Stimulated activated CD4-positive, alpha-beta T cell treated with anti-CD3 and anti-CD28 coated beads, Interleukin-2, amount 100 ng/mL, for 48 hours (primary cell): ENCODE measurements at regions not wholly inside any gene's neighbourhood (a gene's known extent, or its start where the extent isn't known, plus 50 kb on each side); places are given as distances from the start of the nearest gene placed in this dataset.
"Not testable (repeated sequence)": the region's sequence is repeated elsewhere in the genome, so short reads cannot be mapped to it uniquely, and the experiment has no call there.

ENCODE experiments used
- DNase-seq, 2 donors: peaks; one replicate each; pipeline ENCODE4 v3.0.0-alpha.2; 2020

DNA sequence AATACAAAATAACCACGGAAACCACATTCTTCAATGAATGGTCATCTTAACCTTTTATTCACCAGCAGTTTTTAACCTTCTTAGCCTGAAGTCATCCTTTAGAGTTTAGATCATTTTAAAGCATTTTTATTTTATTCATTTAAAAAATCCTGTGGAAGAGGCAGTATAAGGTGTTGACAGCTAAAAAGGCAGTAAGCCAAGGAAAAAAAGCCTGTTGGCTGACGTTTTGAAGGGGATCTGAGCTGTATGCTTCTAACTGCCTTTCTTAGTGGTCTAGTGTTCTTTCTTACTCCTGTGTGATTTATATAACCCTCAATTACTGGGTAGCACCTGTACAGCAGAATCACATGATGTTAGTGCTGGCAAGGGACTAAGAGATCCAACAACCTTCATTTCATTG is 438.3 kb upstream of the SEL1L start:
- no peak for DNase-seq

GRCh38 chr14:81972601-81973000 is 438.9 kb upstream of the SEL1L start:
- no peak for DNase-seq

GRCh38 chr14:81974543-81974942 is 440.9 kb upstream of the SEL1L start:
- no peak for DNase-seq

DNA sequence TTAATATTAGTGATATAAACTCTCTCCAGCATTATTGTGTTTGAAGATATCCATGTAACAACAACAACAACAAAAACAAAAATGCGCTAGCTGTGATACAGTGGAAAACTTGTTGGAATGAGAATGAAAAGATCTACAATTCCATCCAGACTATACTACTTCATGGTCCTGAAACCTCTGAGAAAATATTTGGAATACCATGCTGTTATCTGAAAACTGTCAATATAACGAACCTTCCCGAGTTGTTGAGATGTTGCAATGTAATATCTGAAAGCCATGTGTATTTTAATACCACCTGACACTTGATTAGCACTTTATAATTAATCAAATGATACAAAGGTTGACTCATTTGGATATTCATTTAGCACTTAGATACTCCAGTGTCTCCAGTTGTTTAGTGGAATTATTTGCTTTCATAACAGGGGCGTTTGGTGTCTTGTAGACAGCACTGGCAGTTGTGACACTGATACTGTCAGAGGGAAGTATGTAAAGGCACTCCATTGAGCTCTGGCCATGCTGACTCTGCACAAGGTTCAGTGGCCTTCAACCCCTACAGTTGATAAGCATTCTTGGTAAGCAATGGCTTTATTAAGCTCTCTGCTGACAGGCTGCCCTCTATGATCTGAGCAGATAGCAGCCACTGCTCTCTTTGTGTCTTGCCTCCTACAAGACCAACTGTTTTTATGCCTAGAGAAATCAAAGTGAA is 447.1 kb upstream of the SEL1L start:
- DNase-seq = no peak

DNA sequence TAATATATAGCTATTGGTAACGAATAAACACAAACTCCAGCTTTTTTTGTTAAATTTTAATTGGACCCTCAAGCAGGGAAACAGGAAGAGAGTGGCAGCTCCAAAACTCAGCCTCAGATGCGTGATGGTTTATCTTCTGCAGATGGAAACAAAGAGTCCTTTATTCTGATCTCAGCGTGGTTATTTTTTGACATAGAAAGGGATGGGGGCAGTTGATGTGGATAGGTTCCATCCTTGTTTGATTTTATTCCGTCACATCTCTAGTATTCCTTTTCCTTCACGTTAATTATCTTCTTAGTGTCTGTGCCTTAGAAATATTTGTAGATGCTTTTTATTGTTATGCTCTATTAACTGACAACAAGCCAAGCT is 447.6 kb upstream of the SEL1L start:
- DNase-seq = no peak

GRCh38 chr14:81982046-81982445 is 448.4 kb upstream of the SEL1L start:
- DNase-seq = no peak

DNA sequence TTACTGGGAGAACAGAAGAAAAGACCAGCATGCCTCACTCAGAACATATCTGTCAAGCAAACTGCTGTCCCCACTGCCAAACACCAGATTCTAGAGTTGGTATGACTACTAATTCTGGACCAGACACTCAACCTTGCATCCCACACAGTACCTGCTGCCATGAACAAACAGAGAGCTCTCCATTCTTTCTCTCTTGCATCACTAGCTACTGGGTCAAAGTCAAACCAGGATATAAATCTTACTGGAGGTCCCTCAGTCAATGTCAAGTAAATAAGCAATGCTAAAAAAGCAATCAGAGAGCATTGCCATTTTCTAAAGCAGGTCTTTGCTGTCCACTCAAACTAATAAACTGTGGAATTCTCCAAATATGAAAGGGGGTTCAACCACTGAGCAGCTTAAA is 452.4 kb upstream of the SEL1L start:
- no peak for DNase-seq

DNA sequence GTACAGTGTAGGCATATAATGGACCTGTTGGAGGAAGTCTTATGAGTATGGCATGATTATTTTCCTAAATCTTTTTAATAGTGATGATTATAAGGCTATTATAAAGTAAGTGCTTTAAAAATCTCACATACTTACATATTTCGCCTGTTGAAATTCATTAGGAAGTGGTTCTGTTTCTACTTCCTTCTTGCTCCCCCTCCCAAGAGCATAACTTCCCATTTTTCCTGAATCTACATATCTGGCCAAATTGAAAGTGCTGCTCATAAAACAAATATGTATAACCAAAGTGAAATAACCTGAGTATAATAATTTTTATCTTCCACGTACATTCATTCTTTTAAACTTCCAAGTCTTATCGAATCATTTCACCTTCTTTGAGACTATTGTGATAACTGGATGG is 455.6 kb upstream of the SEL1L start:
- no peak for DNase-seq

- DNase-seq = peak; percentile 36 to 39
Measured at GRCh38 chr14:81990312-81990761, 456.7 kb upstream of the SEL1L start.

DNA sequence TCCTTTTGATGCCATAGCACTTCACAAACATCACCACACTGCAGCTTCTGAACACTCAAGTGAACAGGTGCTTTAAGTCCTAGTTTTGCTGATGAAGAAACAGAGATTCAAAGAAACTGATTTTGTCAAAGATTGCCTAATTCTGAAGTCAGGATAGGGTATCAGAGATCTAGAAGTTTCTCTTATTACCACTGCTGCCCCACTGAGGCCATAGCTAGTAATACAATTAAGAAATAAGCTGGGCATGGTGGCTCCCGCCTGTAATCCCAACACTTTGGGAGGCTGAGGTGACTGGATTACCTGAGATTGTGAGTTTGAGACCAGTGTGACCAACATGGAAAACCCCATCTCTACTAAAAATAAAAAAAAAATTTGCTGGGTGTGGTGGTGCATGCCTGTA is 458.3 kb upstream of the SEL1L start:
- no peak for DNase-seq

DNA sequence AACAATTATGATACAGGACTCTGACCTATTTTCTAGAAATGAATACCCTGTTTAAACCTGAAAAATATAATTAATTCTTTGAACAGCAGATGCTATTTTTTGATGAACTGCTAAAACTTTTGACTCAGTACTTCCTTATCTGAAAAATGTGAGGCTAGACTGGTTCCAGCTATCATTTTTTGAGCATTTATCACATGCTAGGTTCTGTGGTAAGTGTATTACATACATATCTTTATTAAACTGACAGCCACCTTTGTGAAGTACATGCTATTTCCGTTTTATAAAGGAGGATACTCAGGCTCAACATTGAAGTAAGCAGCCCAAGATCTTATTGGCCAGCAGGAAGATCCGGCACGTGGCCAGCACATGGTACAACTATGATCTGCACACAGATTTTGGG is 459.8 kb upstream of the SEL1L start:
- DNase-seq = no peak

DNA sequence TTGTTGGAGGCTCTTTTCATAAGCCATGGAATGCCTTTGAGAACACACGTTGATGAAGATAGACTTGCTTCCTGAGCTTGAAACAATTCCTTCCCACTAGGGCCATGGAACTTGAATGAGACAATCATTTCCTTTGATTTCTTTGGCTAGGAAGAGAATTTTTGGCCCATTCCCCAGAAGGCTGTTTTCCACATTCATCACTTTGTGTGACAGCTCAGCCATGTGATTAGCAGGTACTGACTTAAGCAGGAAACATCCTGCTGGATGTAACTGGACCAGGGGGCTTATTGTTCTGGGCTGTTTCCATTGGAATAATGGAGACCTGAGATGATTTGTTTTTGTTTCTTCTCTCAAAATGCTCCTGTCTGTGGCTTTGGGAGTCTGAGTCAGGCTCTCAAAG is 469.8 kb upstream of the SEL1L start:
- no peak for DNase-seq

GRCh38 chr14:82009076-82009475 is 475.4 kb upstream of the SEL1L start:
- DNase-seq = no peak

DNA sequence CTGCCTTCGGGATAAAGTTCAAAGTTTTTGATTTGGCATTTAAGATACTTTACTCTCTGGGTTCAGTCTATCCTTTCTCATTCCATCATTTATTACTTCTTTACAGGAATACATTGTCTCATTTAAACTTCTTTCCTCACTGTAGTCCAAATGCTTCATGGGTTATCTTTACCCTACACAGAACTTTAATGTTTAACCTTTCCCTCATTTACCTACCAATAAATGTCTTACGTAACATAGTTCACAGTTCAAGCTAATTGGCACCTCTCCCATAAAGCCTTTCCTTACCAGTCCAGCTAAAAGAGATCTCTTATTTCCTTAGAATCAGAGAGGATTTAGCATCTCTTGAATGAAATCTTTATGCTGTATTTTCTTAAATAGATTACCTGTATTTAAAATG is 476.3 kb upstream of the SEL1L start:
- no peak for DNase-seq

GRCh38 chr14:82011460-82011859 is 477.8 kb upstream of the SEL1L start:
- DNase-seq = no peak

- DNase-seq = no peak
Measured at GRCh38 chr14:82029038-82029437, 495.4 kb upstream of the SEL1L start.

- DNase-seq = no peak
Measured at GRCh38 chr14:82035397-82035796, 501.7 kb upstream of the SEL1L start.

DNA sequence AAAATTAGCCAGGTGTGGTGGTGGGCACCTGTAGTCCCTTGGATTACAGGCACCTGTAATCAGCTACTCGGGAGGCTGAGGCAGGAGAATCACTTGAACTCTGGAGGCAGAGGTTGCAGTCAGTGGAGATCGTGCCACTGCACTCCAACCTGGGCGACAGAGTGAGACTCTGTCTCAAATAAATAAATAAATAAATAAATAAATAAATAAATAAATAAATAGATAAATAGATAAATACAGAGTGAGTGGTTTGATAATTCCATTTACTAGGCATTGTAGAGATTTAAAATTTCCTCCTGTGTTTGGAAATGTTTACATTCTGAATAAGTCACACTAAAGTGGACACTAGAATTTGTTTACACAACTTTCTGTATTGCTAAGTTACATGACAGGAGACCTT is 504.4 kb upstream of the SEL1L start:
- not testable (repeated sequence) for DNase-seq

DNA sequence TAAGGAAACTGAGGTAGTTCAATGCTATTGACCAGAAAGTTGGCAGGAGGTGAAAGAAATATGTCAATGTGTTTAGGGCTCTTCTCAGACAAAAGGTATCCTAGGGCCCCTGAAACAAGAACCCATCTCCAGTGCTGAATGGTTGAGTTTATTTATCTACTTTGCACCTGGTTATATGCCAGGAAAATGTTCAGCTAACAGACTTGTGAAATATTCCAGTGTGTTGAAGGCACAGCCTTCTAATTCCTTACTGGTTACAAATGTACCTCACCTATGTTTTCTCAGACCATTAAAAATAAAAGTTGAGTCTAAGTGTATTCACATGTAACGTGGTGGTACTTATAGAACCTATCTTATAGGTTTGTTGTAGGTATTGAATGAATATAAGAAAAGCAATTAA is 511.7 kb upstream of the SEL1L start:
- no peak for DNase-seq

DNA sequence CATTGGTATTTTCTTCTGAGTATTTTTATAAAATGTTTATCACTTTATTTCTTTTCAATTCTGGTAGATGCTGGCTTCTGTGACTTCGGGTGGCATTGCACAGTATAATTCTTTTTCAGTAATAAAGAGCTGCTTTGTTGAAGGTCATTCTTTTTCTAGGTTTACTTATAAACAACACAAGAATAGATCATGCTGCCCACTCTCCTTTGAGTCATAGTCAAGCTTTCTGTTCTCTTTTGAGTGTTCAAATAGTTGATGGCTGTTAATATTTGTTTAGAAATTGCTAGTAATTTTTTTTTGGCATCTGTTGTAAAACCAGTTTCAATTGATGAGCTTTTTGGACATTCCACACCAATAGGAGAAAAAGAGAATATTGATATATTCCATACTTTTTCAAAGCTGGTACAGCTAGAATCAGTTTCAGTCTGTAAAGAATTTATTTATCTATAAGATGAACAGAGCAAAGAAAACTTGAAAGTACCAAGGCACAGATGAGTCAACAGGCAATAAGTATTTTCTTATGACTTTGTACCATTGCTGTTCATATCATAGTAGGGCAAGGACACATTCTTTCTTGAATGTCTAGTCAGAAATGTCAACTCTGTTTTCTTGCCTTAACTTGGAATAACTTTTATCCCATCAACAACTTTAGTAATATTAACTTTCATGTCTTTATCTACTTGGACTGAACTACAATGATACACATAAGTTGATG is 513.0 kb upstream of the SEL1L start:
- no peak for DNase-seq

DNA sequence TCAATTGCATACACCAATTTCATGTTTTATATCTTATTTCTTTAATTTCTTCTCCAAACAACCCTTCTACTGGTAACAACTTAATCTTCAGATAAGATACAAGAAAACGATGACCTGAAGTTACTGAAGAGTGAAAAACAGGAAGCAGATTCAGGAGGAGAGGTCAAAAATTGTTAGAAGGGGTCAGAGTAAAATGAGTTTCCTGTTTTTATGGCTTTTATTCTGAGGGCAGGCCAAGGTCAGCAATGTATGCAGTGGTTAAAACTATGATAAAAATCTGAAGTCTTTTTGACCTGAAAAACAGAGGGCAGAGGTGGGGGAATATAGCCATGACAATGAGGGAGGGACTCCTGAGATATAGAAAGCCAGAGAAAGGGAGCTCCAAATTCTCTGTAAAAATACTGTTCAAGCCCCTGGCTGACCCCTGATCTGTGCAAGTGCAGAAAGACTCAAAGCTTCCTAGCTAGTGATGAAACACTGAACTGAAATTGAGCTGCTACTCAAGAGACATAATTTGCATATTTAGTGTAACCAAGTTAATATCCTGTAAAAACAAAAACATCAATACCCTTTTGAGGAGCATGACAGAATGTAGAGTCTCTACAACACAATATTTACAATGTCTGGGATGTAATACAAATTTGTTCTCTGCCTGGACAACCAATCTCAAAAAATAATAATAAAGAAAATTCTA is 514.3 kb upstream of the SEL1L start:
- DNase-seq = no peak

GRCh38 chr14:82052778-82053177 is 519.1 kb upstream of the SEL1L start:
- DNase-seq = no peak

DNA sequence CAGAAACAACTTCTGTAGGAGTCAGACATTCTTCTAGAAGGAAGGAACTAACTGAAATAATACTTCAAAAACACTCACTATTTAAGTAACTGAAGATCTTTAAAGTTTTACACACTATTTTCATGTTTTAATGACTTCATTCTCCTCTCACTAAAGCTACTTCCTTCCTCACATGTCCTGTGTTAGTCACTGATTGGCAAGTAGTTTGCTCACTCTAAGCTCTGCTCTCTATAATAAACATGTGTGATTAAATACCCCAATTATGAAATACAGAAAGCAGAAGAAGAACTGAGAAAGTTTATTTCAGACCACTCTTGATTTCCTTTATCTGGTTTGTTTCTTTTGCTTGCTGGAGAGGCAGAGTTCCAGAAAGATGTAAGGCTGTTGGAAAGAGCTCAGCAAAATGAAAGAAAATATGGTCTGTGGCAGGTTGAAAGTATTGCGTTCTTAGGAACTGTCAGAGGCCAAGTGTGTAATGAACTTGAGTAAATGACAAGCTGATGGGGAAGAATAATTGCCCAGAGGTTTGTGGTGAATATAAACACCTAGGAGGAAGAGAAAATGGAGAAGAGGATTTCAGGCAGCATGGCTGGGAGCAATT is 522.0 kb upstream of the SEL1L start:
- DNase-seq = no peak

- DNase-seq = no peak
Measured at GRCh38 chr14:82060219-82060618, 526.6 kb upstream of the SEL1L start.
